GM12878 (cell line): ENCODE measurements at regions not wholly inside any gene's neighbourhood (a gene's known extent, or its start where the extent isn't known, plus 50 kb on each side); places are given as distances from the start of the nearest gene placed in this dataset.

Experiments used
- MXI1 ChIP-seq: fragments of 150-350 bp; IDR thresholded peaks from 2 replicates; pipeline ENCODE4 v1.6.1; 2011; ENCODE audit warnings: low read depth, mild to moderate bottlenecking, inconsistent platforms, low read length, improper control_type of control experiment
- POLR2A ChIP-seq: IDR thresholded peaks from 2 replicates; pipeline ENCODE4 v1.6.1; 2011; ENCODE audit warnings: low read depth, mild to moderate bottlenecking, low read length
- RAD21 ChIP-seq: IDR thresholded peaks from 2 replicates; pipeline ENCODE4 v1.6.1; 2011; ENCODE audit warnings: mild to moderate bottlenecking, low read depth, low read length, moderate library complexity; ENCODE audit not compliant: insufficient read depth

DNA sequence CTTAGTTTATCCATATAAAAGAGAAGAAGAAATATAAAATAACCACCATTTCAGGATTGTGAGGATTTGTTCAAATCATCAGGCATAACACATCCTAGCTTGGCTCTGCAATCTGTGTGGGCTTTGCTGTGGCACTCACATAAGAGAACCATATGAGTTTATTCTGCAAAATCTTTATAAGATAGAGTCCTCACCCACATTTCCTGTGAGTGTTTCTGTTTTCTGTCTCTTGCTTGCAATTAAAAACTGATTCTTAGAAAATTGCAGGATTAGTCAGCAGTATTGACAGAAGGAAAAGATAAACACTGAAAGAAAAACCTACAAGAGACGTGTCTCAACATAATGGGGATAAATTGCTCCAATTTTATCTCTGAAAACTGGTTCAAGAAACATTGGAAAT is 258.5 kb downstream of the RND3 start:
- TF ChIP-seq RAD21, result no peak
- TF ChIP-seq POLR2A, result no peak
- no peak for TF ChIP-seq MXI1
